ENCODE measurements at regions not wholly inside any gene's neighbourhood (a gene's known extent, or its start where the extent isn't known, plus 50 kb on each side); places are given as distances from the start of the nearest gene placed in this dataset.

DNA sequence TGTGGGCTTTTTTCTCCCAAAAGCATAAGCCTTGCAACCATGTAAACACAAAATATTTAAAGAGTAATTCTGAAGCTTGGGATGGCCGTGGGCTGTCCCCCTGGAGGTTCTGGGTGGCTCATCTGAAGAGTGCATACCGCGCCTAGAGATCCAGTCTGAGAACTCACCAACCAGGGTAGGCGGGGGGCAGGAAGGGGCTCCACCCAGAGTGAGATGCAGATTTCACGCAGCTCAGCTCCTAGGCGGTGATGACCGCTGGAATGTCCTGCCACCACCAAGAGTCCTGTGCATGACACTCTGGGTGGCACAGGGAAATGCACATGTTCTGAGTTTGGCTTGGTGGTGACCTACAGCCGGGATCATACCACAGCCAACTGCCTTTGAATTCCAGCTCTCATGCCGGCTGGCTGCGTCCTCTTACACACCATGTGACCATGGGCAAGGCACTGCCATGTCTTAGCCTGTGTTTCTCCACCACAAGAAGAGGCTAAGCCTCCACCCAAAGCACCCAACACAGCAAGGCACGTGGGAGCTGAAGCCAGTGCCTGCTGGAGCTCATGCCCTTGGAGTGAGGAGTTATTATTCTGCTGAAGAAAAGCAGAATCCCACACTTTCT lies 125.1 kb upstream of the IQSEC1 start:
- H3K4me1 ChIP-seq (ENCODE audit: insufficient read depth) = no peaks in the 10 kb centered on the region
- TF ChIP-seq EZH2phosphoT487 (IDR thresholded peaks at IDR 0.05; ENCODE audit: insufficient read depth, low read depth) = no peak
- no peak for TF ChIP-seq EZH2 (IDR thresholded peaks at IDR 0.05; ENCODE audit: insufficient read depth, poor library complexity, severe bottlenecking)
- no peaks in the 10 kb centered on the region for H3F3A ChIP-seq (ENCODE audit: insufficient read depth)
- H3K9ac ChIP-seq = no peak overlapping the region
- no peak overlapping the region for H3K4me2 ChIP-seq (ENCODE audit: unreplicated experiment)
- peaks cover 28% of the 10 kb centered on the region for H3K27me3 ChIP-seq (replicated peaks; ENCODE audit: insufficient read depth)
- in situ Hi-C loops (cut with MboI) = no loop called here
- no peak overlapping the region for H2AFZ ChIP-seq
- DNase-seq = no peak
- no peaks in the 10 kb centered on the region for H3K36me3 ChIP-seq (ENCODE audit: low read depth)
- no peak overlapping the region for H3K27ac ChIP-seq
- H3K4me3 ChIP-seq = no peak overlapping the region
- H3K9me3 ChIP-seq (ENCODE audit: low read depth) = no peaks in the 10 kb centered on the region
- H3K9me2 ChIP-seq (ENCODE audit: insufficient read depth) = no peaks in the 10 kb centered on the region
- 40 to 43% methylated on average over 11 of the region's 11 CpGs for WGBS, 2 experiments (ENCODE audit: low coverage in 1 of 2, low lambda C conversion rate in 2 of 2, missing lambda C conversion rate in 2 of 2)
- H3K79me2 ChIP-seq (ENCODE audit: insufficient read depth) = no peaks in the 10 kb centered on the region
- H4K20me1 ChIP-seq (ENCODE audit: insufficient read depth) = no peaks in the 10 kb centered on the region

DNA sequence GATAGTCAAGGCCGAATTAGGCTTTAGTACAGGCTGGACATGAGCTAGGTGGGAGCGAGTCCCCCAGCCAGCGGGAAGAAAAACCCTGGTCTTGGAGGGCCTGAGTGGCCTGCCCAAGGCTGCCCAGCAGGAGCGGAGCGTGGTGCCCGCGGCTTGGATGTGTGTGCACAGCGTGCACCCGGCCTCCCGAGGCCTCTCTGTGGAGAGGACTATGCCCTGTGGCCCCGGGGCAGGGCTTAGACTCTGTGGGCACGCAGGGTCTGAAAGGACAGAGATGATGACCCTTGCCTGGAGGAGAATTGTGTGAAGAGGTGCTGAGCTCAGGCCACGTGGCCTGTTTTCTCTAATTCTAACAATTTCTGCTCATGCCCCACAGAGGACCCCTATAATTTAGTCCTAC lies 124.6 kb upstream of the IQSEC1 start:
- WGBS, 2 experiments (ENCODE audit: low coverage in 1 of 2, low lambda C conversion rate in 2 of 2, missing lambda C conversion rate in 2 of 2) = 54 to 57% methylated on average over 13 of the region's 13 CpGs
- Histone ChIP-seq H3K27me3 (replicated peaks; ENCODE audit: insufficient read depth) (peaks cover 22% of the 10 kb centered on the region), H4K20me1 (ENCODE audit: insufficient read depth) (no peaks in the 10 kb centered on the region), H3K9ac (no peak overlapping the region), H3K4me3 (no peak overlapping the region), H3F3A (ENCODE audit: insufficient read depth) (no peaks in the 10 kb centered on the region), H3K9me3 (ENCODE audit: low read depth) (no peaks in the 10 kb centered on the region), H3K4me2 (ENCODE audit: unreplicated experiment) (no peak overlapping the region), H2AFZ (no peak overlapping the region), H3K36me3 (ENCODE audit: low read depth) (no peaks in the 10 kb centered on the region), H3K9me2 (ENCODE audit: insufficient read depth) (no peaks in the 10 kb centered on the region), H3K27ac (no peak overlapping the region), H3K79me2 (ENCODE audit: insufficient read depth) (no peaks in the 10 kb centered on the region), H3K4me1 (ENCODE audit: insufficient read depth) (no peaks in the 10 kb centered on the region)
- no peak for DNase-seq
- in situ Hi-C loops (cut with MboI) = no loop called here
- TF ChIP-seq EZH2phosphoT487 (IDR thresholded peaks at IDR 0.05; ENCODE audit: insufficient read depth, low read depth) = no peak
- no peak for TF ChIP-seq EZH2 (IDR thresholded peaks at IDR 0.05; ENCODE audit: insufficient read depth, poor library complexity, severe bottlenecking)

- in situ Hi-C loops (cut with MboI) = no loop called here
- Histone ChIP-seq H3K27ac (no peak overlapping the region), H3F3A (ENCODE audit: insufficient read depth) (no peaks in the 10 kb centered on the region), H3K27me3 (replicated peaks; ENCODE audit: insufficient read depth) (peaks cover 20% of the 10 kb centered on the region), H3K4me2 (ENCODE audit: unreplicated experiment) (no peak overlapping the region), H2AFZ (no peak overlapping the region), H3K79me2 (ENCODE audit: insufficient read depth) (no peaks in the 10 kb centered on the region), H3K9ac (no peak overlapping the region), H3K9me3 (ENCODE audit: low read depth) (no peaks in the 10 kb centered on the region), H3K4me1 (ENCODE audit: insufficient read depth) (no peaks in the 10 kb centered on the region), H3K4me3 (no peak overlapping the region), H3K36me3 (ENCODE audit: low read depth) (no peaks in the 10 kb centered on the region), H4K20me1 (ENCODE audit: insufficient read depth) (no peaks in the 10 kb centered on the region), H3K9me2 (ENCODE audit: insufficient read depth) (no peaks in the 10 kb centered on the region)
- no peak for DNase-seq
- WGBS, 2 experiments (ENCODE audit: low coverage in 1 of 2, low lambda C conversion rate in 2 of 2, missing lambda C conversion rate in 2 of 2) = 37 to 51% methylated on average over 11 to 12 of the region's 12 CpGs
- TF ChIP-seq EZH2 (IDR thresholded peaks at IDR 0.05; ENCODE audit: insufficient read depth, poor library complexity, severe bottlenecking) = no peak
- no peak for TF ChIP-seq EZH2phosphoT487 (IDR thresholded peaks at IDR 0.05; ENCODE audit: insufficient read depth, low read depth)
Measured at GRCh38 chr3:13197281-13197680, 124.1 kb upstream of the IQSEC1 start.

DNA sequence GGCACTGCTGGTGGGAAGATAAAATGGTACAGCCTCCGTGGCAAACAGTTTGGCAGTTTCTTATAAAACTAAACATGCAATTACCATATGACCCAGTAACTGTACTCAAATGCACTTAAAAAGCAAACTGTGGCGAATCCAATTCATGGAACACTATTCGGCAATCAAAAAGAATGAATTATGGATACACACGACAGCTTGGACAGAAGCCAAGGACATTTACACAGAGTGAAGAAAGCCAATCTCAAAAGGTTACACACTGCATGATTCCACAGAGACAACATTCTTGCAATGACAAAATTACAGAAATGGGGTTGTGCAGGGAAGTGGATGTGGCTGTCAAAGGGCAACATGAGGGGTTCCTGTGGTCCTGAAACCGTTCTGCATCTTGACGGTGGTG lies 122.1 kb upstream of the IQSEC1 start:
- TF ChIP-seq EZH2 (IDR thresholded peaks at IDR 0.05; ENCODE audit: insufficient read depth, poor library complexity, severe bottlenecking) (no peak), EZH2phosphoT487 (IDR thresholded peaks at IDR 0.05; ENCODE audit: insufficient read depth, low read depth) (no peak)
- 24 to 25% methylated on average over 6 of the region's 6 CpGs for WGBS, 2 experiments (ENCODE audit: low coverage in 1 of 2, low lambda C conversion rate in 2 of 2, missing lambda C conversion rate in 2 of 2)
- in situ Hi-C loops (cut with MboI) = no loop called here

More for the DNA sequence above, 122.1 kb upstream of the IQSEC1 start:
- no peak overlapping the region for H3K4me3 ChIP-seq
- no peaks in the 10 kb centered on the region for H3K9me2 ChIP-seq (ENCODE audit: insufficient read depth)
- H3K36me3 ChIP-seq (ENCODE audit: low read depth) = no peaks in the 10 kb centered on the region
- H4K20me1 ChIP-seq (ENCODE audit: insufficient read depth) = no peaks in the 10 kb centered on the region
- H3K4me1 ChIP-seq (ENCODE audit: insufficient read depth) = no peaks in the 10 kb centered on the region
- H3K27ac ChIP-seq = no peak overlapping the region
- H3K79me2 ChIP-seq (ENCODE audit: insufficient read depth) = no peaks in the 10 kb centered on the region
- no peak overlapping the region for H3K9ac ChIP-seq
- no peaks in the 10 kb centered on the region for H3F3A ChIP-seq (ENCODE audit: insufficient read depth)
- H3K4me2 ChIP-seq (ENCODE audit: unreplicated experiment) = no peak overlapping the region
- no peak overlapping the region for H2AFZ ChIP-seq
- DNase-seq = no peak
- no peaks in the 10 kb centered on the region for H3K9me3 ChIP-seq (ENCODE audit: low read depth)
- H3K27me3 ChIP-seq (replicated peaks; ENCODE audit: insufficient read depth) = peaks cover 14% of the 10 kb centered on the region
